ENCODE measurements at regions not wholly inside any gene's neighbourhood (a gene's known extent, or its start where the extent isn't known, plus 50 kb on each side); places are given as distances from the start of the nearest gene placed in this dataset.
A peak's percentile ranks its signal among the peaks of the same experiment; 100 is the strongest.

DNA sequence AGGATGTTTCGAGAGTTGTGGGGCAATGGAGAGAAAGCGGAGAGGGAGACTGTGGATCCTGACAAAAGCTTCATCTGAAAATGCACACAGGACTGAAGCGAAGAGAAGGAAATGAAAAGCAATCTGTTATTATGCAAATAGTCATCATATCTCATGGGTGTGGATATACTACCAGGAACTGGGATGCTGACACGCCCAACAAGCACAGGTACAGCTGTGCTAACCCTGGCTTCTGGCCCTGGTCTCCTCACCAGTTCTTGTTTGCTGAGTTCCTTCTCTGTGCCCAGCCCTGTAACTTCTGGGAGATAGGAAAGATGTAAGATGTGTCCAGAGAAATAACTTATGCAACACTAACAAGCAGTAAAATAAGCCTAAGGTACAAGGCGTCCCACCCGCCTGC, 358.8 kb downstream of the CMPK2 start:
- ATAC-seq (ENCODE audit: low read depth) (no peak), DNase-seq (ENCODE audit: low spot score in 2 of 2) (no peak)
- Mint-ChIP-seq H3K36me3 (no peaks in the 10 kb centered on the region), H3K4me3 (no peak overlapping the region), H3K27ac (no peak overlapping the region), H3K4me1 (no peaks in the 10 kb centered on the region), H3K27me3 (no peaks in the 10 kb centered on the region), H3K9me3 (no peaks in the 10 kb centered on the region)

DNA sequence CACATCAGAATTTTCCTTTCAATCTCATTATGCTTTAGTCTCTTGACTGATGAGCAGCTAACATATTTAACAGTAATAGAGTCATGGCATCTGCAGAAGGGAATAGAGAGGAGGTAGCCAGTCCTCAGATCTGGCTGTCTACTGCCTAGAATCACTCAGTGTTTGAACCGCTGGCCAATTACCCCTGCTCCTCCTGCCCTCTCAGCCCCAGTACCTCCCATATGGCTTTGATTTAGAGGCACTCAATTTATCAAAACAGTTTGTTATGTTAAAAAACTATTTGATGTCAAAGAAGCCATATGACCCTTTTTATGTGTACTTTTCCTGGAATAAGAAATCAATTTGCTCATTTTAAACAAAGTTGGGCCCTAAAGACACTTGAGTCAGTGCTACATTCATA, 355.2 kb downstream of the CMPK2 start:
- no peak for ATAC-seq (ENCODE audit: low read depth)
- no peak for DNase-seq (ENCODE audit: low spot score in 2 of 2)
- Mint-ChIP-seq H3K27me3 (no peaks in the 10 kb centered on the region), H3K4me1 (no peaks in the 10 kb centered on the region), H3K36me3 (no peaks in the 10 kb centered on the region), H3K27ac (no peak overlapping the region), H3K9me3 (no peaks in the 10 kb centered on the region), H3K4me3 (no peak overlapping the region)

DNA sequence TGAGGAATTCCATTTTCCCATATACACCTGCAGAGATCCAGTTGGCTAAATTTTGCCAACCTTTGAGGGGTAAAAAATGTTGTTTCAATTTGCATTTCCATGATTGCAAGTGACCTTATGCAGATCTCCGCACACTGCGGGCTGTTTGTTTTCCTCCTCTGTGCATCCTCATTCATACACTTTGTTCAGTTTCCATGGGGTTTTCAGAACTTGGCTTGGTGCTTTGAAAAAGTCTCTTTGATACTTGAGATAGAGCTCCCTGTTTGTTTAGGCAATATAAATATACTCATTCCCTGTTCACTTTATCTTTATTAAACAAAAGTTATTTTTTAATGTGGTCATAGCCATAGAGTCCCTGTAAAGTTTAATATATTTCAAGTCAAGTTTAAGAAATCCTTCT, 353.1 kb downstream of the CMPK2 start:
- Mint-ChIP-seq H3K36me3 (no peaks in the 10 kb centered on the region), H3K27ac (no peak overlapping the region), H3K27me3 (no peaks in the 10 kb centered on the region), H3K4me3 (no peak overlapping the region), H3K4me1 (no peaks in the 10 kb centered on the region), H3K9me3 (no peaks in the 10 kb centered on the region)
- DNase-seq (ENCODE audit: low spot score in 2 of 2): no peak
- ATAC-seq (ENCODE audit: low read depth): no peak

DNA sequence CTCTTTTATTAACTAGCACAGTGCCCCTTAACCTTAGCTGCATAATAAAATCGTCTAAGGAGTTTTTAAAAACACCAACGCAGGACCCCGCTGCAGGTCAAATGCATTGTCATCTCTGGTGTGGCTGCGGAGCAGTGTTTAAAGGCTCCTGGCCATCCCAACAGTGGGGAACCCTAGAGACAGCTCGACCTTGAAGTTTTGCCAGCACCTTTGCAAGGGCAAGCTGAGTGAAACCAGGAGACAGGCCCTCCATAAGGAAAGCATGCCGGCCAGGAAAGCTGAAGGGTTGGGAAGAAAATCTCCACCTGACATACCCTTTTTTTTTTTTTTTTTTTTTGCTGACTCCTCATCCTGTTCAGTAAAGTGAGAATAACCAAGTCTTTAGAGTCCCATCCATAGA, 349.0 kb downstream of the CMPK2 start:
- no peaks in the 10 kb centered on the region for H3K27me3 Mint-ChIP-seq
- no peaks in the 10 kb centered on the region for H3K9me3 Mint-ChIP-seq
- no peak overlapping the region for H3K27ac Mint-ChIP-seq
- H3K4me1 Mint-ChIP-seq: no peaks in the 10 kb centered on the region
- H3K36me3 Mint-ChIP-seq: no peaks in the 10 kb centered on the region
- no peak overlapping the region for H3K4me3 Mint-ChIP-seq
- no peak for DNase-seq (ENCODE audit: low spot score in 2 of 2)
- no peak for ATAC-seq (ENCODE audit: low read depth)

DNA sequence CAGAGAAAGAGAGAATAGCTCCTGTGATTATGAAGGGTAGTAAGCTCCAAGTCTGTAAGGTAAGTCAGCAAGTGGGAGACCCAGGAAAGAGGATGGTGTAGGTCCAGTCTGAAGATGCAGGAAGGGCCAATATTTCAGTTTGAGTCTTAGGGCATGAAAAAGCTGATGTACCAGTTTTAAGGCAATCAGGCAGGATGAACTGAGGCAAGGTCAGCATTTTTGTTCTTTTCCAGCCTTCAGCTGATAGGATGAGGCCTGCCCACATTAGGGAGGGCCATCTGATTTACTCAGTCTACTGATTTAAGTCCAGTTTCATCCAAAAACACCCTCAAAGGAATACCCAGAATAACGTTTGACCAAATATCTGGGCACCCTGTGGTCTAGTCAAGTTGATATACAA, 347.3 kb downstream of the CMPK2 start:
- Mint-ChIP-seq H3K9me3 (no peaks in the 10 kb centered on the region), H3K27ac (no peak overlapping the region)

DNA sequence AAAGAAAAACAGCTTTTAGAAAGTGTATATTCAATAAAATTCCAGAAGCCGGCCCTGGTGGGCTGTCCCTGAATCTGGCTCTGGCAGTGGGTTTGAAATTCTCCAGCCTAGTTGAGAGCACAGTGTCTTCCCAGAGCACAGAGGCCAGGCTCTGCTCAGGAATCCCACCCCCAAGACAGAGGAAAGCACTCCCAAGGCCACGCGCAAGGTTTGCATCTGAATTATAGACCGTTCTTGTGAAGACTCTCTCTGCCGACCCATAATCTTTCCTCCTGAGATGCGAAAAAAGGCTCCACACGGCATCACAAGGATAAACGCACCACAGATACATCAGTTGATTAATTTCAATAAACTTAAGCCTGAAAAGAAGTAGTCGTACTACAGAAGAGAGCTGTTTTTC, 342.2 kb downstream of the CMPK2 start:
- no peaks in the 10 kb centered on the region for H3K36me3 Mint-ChIP-seq
- no peak overlapping the region for H3K4me3 Mint-ChIP-seq
- DNase-seq (ENCODE audit: low spot score in 2 of 2): no peak
- ATAC-seq (ENCODE audit: low read depth): no peak
- H3K4me1 Mint-ChIP-seq: no peaks in the 10 kb centered on the region
- no peak overlapping the region for H3K27ac Mint-ChIP-seq
- H3K27me3 Mint-ChIP-seq: no peaks in the 10 kb centered on the region
- no peaks in the 10 kb centered on the region for H3K9me3 Mint-ChIP-seq

More for the DNA sequence above, 347.3 kb downstream of the CMPK2 start:
- Mint-ChIP-seq H3K4me1 (no peaks in the 10 kb centered on the region), H3K27me3 (no peaks in the 10 kb centered on the region), H3K36me3 (no peaks in the 10 kb centered on the region), H3K4me3 (no peak overlapping the region)
- no peak for ATAC-seq (ENCODE audit: low read depth)
- DNase-seq (ENCODE audit: low spot score in 2 of 2): no peak

DNA sequence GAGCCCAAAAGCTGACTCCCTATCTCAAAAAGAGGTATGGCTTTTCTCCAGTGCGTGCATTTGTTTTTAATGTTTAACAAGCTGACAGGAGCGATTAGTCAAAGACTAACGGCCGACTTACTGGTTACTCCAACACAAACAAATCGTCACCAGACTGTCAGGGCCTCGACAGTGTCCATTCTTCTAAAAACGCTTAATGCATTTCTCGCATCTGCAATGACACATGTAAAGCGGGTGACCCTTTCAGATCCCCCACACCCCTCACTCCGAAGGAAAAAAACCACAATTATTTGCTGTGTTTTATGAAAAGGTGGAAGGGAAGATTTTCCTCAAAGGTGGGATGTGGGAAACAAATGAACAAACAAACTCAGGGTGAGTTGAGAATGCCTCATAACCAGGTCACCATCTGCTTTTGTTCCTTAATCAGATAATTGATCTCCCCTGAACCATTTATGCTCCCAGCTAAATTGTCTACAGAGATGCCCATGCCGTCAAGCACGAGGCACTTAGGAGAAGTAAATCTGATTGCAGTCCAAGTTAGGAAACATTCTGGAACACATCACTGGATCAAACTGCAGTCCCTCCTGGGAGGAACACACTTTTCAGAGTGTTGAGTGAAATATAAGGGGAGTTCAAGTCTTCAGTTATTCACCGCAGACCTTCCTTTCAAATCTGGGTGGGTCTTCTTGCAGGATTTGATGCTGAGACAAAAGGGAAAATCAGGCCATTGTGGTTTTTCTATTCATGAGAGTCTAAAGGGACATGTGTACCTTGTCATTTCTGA, 340.8 kb downstream of the CMPK2 start:
- no peaks in the 10 kb centered on the region for H3K9me3 Mint-ChIP-seq

DNA sequence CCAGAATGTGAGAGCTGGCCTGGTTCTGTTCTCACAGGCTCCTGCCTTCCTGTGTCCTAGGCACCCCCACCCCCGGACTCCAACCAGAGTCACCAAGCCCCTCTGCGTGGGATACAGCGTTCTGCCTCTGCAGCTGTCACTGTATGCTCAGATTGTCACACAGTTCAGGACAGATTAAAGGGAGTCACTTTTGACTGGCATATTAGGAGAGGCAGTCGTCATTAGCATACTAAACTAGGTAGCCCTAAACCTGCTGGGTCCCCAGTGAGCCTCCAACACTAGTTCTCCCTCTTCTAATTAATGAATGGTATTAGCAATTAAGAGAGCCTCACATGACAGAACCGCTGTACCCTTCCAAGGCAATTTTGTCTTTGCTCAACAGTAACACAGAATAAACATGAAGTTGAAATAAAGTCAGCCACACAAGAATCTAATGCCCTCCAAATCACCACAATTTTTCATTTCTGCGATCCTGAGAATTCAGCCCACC, 340.2 kb downstream of the CMPK2 start:
- no peaks in the 10 kb centered on the region for H3K9me3 Mint-ChIP-seq
- ATAC-seq (ENCODE audit: low read depth) (no peak), DNase-seq (ENCODE audit: low spot score in 2 of 2) (no peak)
- H3K27ac Mint-ChIP-seq: no peak overlapping the region
- H3K36me3 Mint-ChIP-seq: no peaks in the 10 kb centered on the region
- no peaks in the 10 kb centered on the region for H3K4me1 Mint-ChIP-seq
- H3K27me3 Mint-ChIP-seq: no peaks in the 10 kb centered on the region
- H3K4me3 Mint-ChIP-seq: no peak overlapping the region

More for the DNA sequence above, 340.8 kb downstream of the CMPK2 start:
- Mint-ChIP-seq H3K4me3 (no peak overlapping the region), H3K27ac (no peak overlapping the region), H3K36me3 (no peaks in the 10 kb centered on the region), H3K27me3 (no peaks in the 10 kb centered on the region), H3K4me1 (no peaks in the 10 kb centered on the region)
- no peak for ATAC-seq (ENCODE audit: low read depth)
- DNase-seq (ENCODE audit: low spot score in 2 of 2): no peak

DNA sequence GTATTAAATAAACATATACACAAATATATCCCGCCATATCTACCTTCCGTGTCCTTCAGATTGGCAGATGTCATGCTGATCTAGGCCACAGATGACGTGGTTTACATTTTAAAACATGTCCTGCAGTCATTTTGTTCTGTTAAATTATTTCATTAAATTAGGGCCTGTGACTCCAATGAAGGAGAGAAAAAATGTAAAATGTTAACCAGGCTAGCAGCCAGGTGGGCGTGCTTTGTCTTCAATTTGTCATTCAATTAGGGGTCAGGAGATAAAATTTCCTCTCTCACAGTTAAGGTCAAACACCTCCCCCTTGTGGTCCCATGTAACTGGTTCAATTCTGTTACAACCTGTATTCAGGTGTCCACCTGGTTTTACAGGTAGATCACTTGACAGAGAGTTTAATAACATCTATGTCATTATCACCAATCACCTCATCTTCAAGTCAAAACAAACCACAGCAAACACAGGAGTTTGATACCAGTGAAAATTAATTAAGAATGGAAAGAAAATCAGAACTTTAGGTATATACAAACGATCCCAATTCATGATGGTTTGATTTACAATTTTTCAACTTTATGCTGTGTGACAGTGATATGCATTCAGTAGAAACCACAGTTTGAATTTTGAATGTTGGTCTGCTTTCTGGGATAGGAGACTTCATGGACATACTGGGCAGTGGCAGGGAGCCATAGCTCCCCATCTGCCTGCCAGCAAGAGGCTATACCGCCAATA, 339.4 kb downstream of the CMPK2 start:
- H3K27ac Mint-ChIP-seq: no peak overlapping the region
- DNase-seq (ENCODE audit: low spot score in 2 of 2): peak in 1 of 2 donors; percentile 2

DNA sequence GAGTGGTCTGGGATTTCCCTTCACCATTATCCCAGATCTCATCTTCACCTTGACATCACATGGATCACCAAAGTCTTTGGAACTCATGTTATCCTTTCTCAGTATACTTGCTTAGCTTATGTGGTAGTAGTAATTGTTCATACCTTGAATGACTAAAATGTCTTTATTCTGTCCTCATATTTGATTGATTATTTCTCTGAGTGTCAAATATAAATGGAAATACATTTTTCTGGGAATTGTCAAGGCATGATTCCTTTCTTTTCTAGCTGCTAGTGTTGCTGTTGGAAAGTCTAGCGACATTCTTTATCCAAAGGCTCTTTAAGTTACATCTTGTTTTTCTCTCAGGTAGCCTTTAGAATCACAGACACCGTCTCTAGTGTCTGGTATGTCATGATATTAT, 334.4 kb downstream of the CMPK2 start:
- no peak overlapping the region for H3K4me3 Mint-ChIP-seq
- no peak for DNase-seq (ENCODE audit: low spot score in 2 of 2)
- ATAC-seq (ENCODE audit: low read depth): no peak
- H3K4me1 Mint-ChIP-seq: no peaks in the 10 kb centered on the region
- no peaks in the 10 kb centered on the region for H3K36me3 Mint-ChIP-seq
- peaks cover 3% of the 10 kb centered on the region for H3K27me3 Mint-ChIP-seq
- H3K9me3 Mint-ChIP-seq: no peaks in the 10 kb centered on the region
- H3K27ac Mint-ChIP-seq: no peak overlapping the region

More for the DNA sequence above, 339.4 kb downstream of the CMPK2 start:
- H3K4me1 Mint-ChIP-seq: no peaks in the 10 kb centered on the region
- no peaks in the 10 kb centered on the region for H3K36me3 Mint-ChIP-seq
- H3K9me3 Mint-ChIP-seq: no peaks in the 10 kb centered on the region
- ATAC-seq (ENCODE audit: low read depth): no peak
- H3K27me3 Mint-ChIP-seq: no peaks in the 10 kb centered on the region
- no peak overlapping the region for H3K4me3 Mint-ChIP-seq

DNA sequence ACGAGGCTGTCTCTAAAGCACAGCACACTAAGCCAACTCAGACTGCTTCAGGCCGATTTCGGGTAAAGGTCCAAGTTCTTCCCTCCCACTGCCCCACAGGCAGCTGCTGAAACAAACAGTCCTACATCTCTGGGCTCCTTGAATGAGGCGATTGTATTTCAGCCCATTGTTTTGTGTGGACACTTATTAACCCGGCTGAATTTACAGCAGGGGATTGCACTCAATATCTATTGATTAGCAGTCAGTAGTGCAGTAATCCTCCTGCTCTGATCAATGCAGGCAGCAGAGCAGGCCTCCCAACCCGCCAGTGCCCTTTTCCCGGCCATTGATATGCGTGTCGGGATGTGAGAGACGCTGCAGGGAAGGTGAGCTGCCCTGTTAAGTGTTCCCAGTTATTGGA, 330.1 kb downstream of the CMPK2 start:
- Mint-ChIP-seq H3K4me3 (no peak overlapping the region), H3K4me1 (no peaks in the 10 kb centered on the region), H3K36me3 (no peaks in the 10 kb centered on the region), H3K27me3 (peaks cover 7% of the 10 kb centered on the region), H3K9me3 (peaks cover 3% of the 10 kb centered on the region), H3K27ac (no peak overlapping the region)
- DNase-seq (ENCODE audit: low spot score in 2 of 2) (no peak), ATAC-seq (ENCODE audit: low read depth) (no peak)

DNA sequence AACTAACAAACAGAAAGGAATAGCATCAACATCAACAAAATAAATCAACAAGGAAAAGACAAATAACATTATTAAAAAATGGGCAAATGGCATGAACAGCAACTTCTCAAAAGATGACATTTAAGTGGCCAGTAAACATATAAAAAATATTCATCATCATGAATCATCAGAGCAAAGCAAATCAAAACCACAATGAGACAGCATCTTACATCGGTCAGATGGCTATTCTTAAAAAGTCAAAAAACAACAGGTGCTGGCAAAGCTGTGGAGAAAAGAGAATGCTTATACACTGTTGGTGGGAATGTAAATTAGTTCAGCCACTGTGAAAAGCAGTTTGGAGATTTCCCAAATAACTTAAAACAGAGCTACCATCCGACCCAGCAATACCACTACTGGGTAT, 327.1 kb downstream of the CMPK2 start:
- H3K36me3 Mint-ChIP-seq: no peaks in the 10 kb centered on the region
- no peaks in the 10 kb centered on the region for H3K4me1 Mint-ChIP-seq
- peaks cover 7% of the 10 kb centered on the region for H3K27me3 Mint-ChIP-seq
- no peak for DNase-seq (ENCODE audit: low spot score in 2 of 2)
- peaks cover 3% of the 10 kb centered on the region for H3K9me3 Mint-ChIP-seq
- ATAC-seq (ENCODE audit: low read depth): no peak
- no peak overlapping the region for H3K27ac Mint-ChIP-seq
- no peak overlapping the region for H3K4me3 Mint-ChIP-seq

DNA sequence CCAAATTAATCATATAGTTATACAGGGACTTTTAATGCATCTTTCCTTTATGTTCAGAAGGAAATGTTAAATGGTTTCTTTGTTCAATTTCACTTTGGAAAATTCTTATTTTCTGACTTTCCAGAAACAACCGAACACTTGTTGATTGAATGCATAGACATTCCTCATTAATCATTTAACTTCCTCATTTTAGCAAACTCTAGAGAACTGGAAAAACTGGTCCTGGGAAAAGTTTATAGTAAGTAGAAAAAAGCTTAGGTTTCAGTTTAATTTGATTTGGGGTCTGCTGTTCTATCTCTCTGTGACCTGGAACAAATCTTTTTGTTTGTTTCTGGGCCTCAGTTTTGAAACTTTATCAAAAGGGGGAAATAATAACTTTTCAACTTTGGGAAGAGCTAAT, 320.4 kb downstream of the CMPK2 start:
- Mint-ChIP-seq H3K36me3 (no peaks in the 10 kb centered on the region), H3K27ac (no peak overlapping the region), H3K4me1 (no peaks in the 10 kb centered on the region), H3K27me3 (no peaks in the 10 kb centered on the region), H3K9me3 (peaks cover 6% of the 10 kb centered on the region), H3K4me3 (no peak overlapping the region)
- ATAC-seq (ENCODE audit: low read depth): no peak
- no peak for DNase-seq (ENCODE audit: low spot score in 2 of 2)

DNA sequence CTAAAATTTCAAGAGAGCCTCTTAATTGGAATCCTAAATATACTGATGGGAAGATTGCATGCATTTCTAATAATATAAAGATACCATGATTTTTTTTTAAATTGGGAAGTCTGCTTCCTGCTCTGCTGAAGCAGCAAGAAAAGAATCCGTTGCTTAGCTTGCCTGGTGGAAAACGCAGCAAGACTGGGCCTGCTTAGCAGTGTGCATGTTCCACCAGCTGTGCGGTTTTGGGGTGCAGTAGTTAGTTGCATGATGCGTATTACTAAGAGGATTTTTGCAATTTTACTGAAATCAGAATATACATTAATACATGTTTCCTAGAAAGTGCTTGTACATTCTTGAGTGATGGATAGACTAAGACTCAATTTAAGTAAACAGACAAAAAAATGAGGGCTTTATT, 319.9 kb downstream of the CMPK2 start:
- peaks cover 6% of the 10 kb centered on the region for H3K9me3 Mint-ChIP-seq
- no peak overlapping the region for H3K4me3 Mint-ChIP-seq
- no peaks in the 10 kb centered on the region for H3K4me1 Mint-ChIP-seq
- H3K27ac Mint-ChIP-seq: no peak overlapping the region
- no peaks in the 10 kb centered on the region for H3K27me3 Mint-ChIP-seq
- no peak for DNase-seq (ENCODE audit: low spot score in 2 of 2)
- no peak for ATAC-seq (ENCODE audit: low read depth)
- H3K36me3 Mint-ChIP-seq: no peaks in the 10 kb centered on the region

Measured in memory B cell (primary cell).